Stimulated activated CD4-positive, alpha-beta T cell treated with anti-CD3 and anti-CD28 coated beads, TNF-alpha, amount 100 ng/mL, for 48 hours (primary cell): ENCODE measurements at regions not wholly inside any gene's neighbourhood (a gene's known extent, or its start where the extent isn't known, plus 50 kb on each side); places are given as distances from the start of the nearest gene placed in this dataset.
"Not testable (repeated sequence)": the region's sequence is repeated elsewhere in the genome, so short reads cannot be mapped to it uniquely, and the experiment has no call there.

ENCODE experiments used
- DNase-seq, 3 donors: peaks; one replicate each; pipeline ENCODE4 v3.0.0-alpha.2; 2020; ENCODE audit warnings: low read depth in 3 of 3

- no peak for DNase-seq
Measured at GRCh38 chr2:4693266-4693665, 989.9 kb downstream of the DCDC2C start.

GRCh38 chr2:4695281-4695861 is 992.0 kb downstream of the DCDC2C start:
- no peak for DNase-seq

- DNase-seq, result no peak
Measured at GRCh38 chr2:4715065-4715464, 977.1 kb upstream of the SOX11 start.

- DNase-seq, result no peak
Measured at GRCh38 chr2:4718777-4719176, 973.4 kb upstream of the SOX11 start.

GRCh38 chr2:4725618-4726017 is 966.6 kb upstream of the SOX11 start:
- no peak for DNase-seq

- no peak for DNase-seq
Measured at GRCh38 chr2:4732560-4732959, 959.6 kb upstream of the SOX11 start.

- no peak for DNase-seq
Measured at GRCh38 chr2:4745056-4745991, 946.9 kb upstream of the SOX11 start.

- DNase-seq, result no peak
Measured at GRCh38 chr2:4753721-4754120, 938.5 kb upstream of the SOX11 start.

- DNase-seq, result no peak
Measured at GRCh38 chr2:4762951-4763376, 929.2 kb upstream of the SOX11 start.

- no peak for DNase-seq
Measured at GRCh38 chr2:4765787-4766530, 926.2 kb upstream of the SOX11 start.

- DNase-seq, result no peak
Measured at GRCh38 chr2:4775668-4776067, 916.5 kb upstream of the SOX11 start.

GRCh38 chr2:4780679-4781078 is 911.5 kb upstream of the SOX11 start:
- DNase-seq, result no peak

GRCh38 chr2:4782647-4783046 is 909.5 kb upstream of the SOX11 start:
- no peak for DNase-seq

GRCh38 chr2:4791488-4791887 is 900.7 kb upstream of the SOX11 start:
- DNase-seq, result no peak

GRCh38 chr2:4792126-4792525 is 900.1 kb upstream of the SOX11 start:
- no peak for DNase-seq

- DNase-seq, result no peak
Measured at GRCh38 chr2:4803396-4803795, 888.8 kb upstream of the SOX11 start.

GRCh38 chr2:4814137-4814536 is 878.0 kb upstream of the SOX11 start:
- DNase-seq, result not testable (repeated sequence)

GRCh38 chr2:4827836-4828235 is 864.3 kb upstream of the SOX11 start:
- no peak for DNase-seq

- no peak for DNase-seq
Measured at GRCh38 chr2:4828682-4829374, 863.4 kb upstream of the SOX11 start.

GRCh38 chr2:4831751-4832150 is 860.4 kb upstream of the SOX11 start:
- DNase-seq, result no peak

- DNase-seq, result no peak
Measured at GRCh38 chr2:4832642-4833041, 859.5 kb upstream of the SOX11 start.

- DNase-seq, result no peak
Measured at GRCh38 chr2:4838626-4839025, 853.6 kb upstream of the SOX11 start.
